ENCODE measurements at regions not wholly inside any gene's neighbourhood (a gene's known extent, or its start where the extent isn't known, plus 50 kb on each side); places are given as distances from the start of the nearest gene placed in this dataset.

DNA sequence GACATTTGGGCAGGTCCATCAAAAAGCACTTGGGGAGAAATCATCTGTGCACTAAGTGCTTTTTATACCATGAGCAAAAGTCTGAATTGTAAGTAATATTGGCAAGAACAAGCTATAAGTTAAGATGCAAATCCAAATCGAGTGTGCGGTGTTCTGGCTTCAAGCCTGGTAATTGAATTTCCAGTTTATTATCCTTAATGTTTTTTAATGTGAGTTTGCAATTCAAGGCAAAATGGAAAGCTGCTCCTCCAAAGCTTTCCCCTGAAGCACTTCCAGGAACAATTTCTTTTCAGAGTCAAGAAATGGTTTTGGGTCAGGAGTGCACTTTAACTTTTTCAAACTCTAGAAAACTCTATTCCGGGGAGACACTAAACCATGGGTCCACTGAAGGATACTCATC, 445.7 kb downstream of the TOX3 start:
- no peak for DNase-seq (ENCODE audit: low read depth)

- no peak for DNase-seq (ENCODE audit: low read depth)
Observed at GRCh38 chr16:52099382-52099781, 447.6 kb downstream of the TOX3 start.

GRCh38 chr16:52095471-52095870, 451.5 kb downstream of the TOX3 start:
- no peak for DNase-seq (ENCODE audit: low read depth)

- no peak for DNase-seq (ENCODE audit: low read depth)
Observed at GRCh38 chr16:52092126-52092525, 454.8 kb downstream of the TOX3 start.

- DNase-seq (ENCODE audit: low read depth): no peak
Observed at GRCh38 chr16:52090080-52090479, 456.9 kb downstream of the TOX3 start.

DNA sequence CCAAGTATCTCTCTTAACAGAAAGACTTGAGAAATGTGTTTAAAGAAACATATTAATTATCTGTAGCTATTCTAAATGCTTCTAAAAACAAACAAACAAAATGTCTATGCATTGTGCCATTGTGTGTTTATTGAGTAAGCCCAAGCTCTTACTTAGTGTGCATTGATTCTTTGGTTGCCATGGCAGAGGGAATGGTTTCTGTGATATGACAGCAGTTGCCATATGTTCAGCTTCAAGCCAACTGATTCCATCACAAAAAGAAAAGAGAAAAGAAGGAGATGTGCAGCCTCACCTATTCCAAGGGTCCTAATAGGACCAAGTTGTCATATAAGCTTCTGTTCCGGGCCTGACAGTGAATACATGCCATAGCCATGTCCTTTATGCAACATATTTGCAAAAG, 457.5 kb downstream of the TOX3 start:
- no peak for DNase-seq (ENCODE audit: low read depth)

GRCh38 chr16:52086901-52087300, 460.0 kb downstream of the TOX3 start:
- no peak for DNase-seq (ENCODE audit: low read depth)

- no peak for DNase-seq (ENCODE audit: low read depth)
Observed at GRCh38 chr16:52078716-52079655, 468.0 kb downstream of the TOX3 start.

- DNase-seq (ENCODE audit: low read depth): no peak
Observed at GRCh38 chr16:52077607-52078006, 469.3 kb downstream of the TOX3 start.

- no peak for DNase-seq (ENCODE audit: low read depth)
Observed at GRCh38 chr16:52076801-52077201, 470.1 kb downstream of the TOX3 start.

DNA sequence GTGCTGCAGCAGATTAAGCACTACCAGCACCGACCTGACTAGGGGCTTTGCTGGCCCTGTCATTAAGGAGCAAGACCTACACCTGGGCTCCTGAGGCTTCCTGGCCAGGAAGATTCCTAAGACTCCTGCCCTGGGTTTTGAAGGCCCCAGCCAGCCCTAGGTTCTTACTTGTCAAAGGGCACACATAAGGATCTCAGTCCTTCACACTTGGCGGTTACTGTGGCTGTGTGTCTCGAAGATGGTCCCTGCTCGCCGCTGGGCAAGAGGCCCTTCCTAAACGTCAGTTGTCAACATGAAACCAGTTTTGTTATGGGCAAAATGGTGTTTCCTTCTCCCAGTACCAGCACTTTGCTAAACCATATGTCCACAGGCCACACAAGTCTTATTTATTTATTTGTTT, 470.6 kb downstream of the TOX3 start:
- no peak for DNase-seq (ENCODE audit: low read depth)

DNA sequence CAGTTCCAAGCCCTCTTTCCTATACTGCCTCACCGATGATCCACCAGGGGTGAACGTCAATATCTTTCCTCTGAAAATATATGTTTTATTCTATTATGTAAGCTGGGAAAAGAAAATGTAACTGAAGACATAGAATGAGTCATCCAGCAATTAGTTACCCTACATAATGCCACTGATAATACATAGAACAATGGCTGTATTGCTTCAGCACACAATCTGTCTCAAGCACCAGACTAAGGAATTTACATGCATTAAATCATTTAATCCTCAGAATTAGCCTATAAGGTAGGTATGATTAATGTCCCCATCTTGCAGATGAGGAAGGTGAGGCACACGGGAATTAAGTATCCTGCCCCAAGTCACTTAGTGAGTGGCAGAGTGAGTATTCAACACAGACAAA, 472.8 kb downstream of the TOX3 start:
- DNase-seq (ENCODE audit: low read depth): no peak

GRCh38 chr16:52073024-52073423, 473.9 kb downstream of the TOX3 start:
- DNase-seq (ENCODE audit: low read depth): no peak

- no peak for DNase-seq (ENCODE audit: low read depth)
Observed at GRCh38 chr16:52071101-52071500, 475.8 kb downstream of the TOX3 start.

DNA sequence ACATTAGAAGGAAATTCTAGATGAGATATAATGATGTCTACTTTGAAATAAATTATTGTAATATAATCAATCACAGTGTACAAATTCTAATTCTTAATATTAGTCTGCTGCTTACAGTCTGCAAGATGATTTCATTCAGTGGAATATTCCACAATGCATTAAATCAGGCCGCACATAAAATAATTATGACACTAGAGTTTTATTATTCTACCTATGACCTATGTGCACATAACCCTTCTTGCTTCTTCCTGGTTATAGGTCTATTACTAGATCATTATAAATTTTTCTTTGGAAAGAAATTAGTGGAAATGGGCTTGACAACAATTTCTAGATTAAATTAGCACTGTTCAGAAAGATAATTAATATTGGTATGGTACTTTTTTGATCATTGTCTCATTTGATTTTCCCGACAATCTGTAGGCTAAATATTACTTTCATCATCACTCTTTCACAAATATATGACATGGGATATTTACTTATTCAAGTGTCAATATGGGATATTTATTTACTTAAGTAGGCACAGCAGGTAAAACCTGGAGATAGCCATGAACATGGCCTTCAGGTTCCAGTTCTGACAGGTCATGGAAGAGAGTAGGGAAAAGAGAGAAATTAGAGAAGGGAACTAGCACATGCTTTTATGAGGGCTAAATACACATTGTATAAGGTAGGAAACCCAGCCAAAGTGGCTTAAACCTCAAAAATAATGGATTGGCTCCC, 476.4 kb downstream of the TOX3 start:
- DNase-seq (ENCODE audit: low read depth): no peak

DNA sequence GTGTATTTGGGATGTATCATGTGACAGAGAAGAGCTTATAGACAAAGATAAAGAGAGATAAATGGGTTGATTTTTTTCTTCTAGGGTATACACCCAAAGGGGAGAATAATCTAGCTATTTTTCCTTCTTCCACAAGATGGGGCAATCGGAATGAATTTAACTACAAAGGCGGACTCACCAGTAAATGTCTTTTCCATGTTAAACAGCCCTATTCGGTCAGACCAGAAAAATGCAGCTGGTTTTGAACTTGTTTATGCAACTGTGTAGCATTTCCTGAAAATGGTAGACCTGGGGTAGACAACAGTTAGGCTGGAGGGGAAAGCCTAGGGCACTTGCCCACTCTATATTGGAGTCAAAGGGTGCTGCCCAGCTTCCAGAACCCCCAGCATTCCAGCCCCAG, 477.1 kb downstream of the TOX3 start:
- DNase-seq (ENCODE audit: low read depth): peak; percentile 21

DNA sequence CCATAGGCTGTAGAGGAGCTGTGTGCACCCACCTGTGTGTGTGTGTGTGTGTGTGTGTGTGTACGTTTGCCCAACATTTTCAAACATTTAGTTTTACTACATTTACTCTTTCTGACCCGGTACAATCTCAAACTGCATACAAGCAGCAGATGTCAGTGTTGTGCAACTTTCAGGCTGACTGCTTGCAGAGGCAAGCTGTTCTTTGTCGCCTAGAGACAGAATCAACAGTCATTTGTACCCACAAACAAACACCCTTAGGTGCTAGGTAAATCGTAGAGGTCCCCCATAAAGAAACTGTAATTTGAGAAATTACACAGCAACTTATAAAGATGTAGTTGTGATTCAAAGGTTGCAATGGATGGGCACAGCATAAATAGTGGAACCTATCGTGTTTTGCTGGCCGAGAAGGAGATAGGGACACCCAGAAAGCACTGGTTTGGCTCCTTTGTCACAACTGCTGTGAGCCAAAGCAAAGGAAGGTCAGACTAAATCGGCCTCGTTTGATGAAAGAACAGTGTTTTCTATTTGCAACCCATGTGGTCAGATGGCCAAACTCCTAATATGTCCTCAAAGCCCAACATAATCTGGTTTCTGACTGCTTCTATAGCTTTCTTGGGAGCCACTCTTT, 478.4 kb downstream of the TOX3 start:
- DNase-seq (ENCODE audit: low read depth): peak; percentile 21

- DNase-seq (ENCODE audit: low read depth): no peak
Observed at GRCh38 chr16:52066962-52067361, 480.0 kb downstream of the TOX3 start.

DNA sequence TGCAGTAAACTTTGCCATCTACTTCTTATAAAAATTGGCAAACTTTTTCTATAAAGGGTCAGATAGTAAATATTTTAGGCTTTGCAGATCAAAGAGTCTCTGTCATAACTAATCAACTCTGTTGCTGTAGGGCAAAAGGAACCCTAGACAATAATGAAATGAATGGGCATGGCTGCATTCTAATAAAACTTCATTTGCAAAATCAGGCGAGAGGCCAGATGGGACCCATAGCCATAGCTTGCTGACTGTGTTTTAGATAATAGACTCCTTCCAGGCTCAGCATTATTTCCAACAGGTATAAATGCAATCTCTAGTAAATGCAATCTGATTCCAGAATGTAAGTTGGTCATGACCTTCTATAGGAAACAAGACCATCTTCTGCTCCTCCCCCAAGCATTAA, 490.7 kb downstream of the TOX3 start:
- no peak for DNase-seq (ENCODE audit: low read depth)

GRCh38 chr16:52055381-52055780, 491.6 kb downstream of the TOX3 start:
- no peak for DNase-seq (ENCODE audit: low read depth)

GRCh38 chr16:52054326-52054725, 492.6 kb downstream of the TOX3 start:
- DNase-seq (ENCODE audit: low read depth): no peak

GRCh38 chr16:52052818-52053217, 494.1 kb downstream of the TOX3 start:
- DNase-seq (ENCODE audit: low read depth): no peak

Data from iris pigment epithelial cell (primary cell).